ENCODE measurements at regions not wholly inside any gene's neighbourhood (a gene's known extent, or its start where the extent isn't known, plus 50 kb on each side); places are given as distances from the start of the nearest gene placed in this dataset.
"Not testable (repeated sequence)": the region's sequence is repeated elsewhere in the genome, so short reads cannot be mapped to it uniquely, and the experiment has no call there.

GRCh38 chr5:100668511-100668910, 133.3 kb downstream of the FAM174A start:
- Histone ChIP-seq H3K27me3 (no peaks in the 10 kb centered on the region), H3K4me1 (peaks cover 7% of the 10 kb centered on the region), H3K4me3 (no peak overlapping the region), H3K27ac (no peak overlapping the region), H3K9me3 (no peaks in the 10 kb centered on the region), H3K36me3 (no peaks in the 10 kb centered on the region)
- no peak for TF ChIP-seq CTCF (IDR thresholded peaks at IDR 0.05)
- intact Hi-C loops (cut with DNase I) = no loop called here
- ATAC-seq (no peak), DNase-seq (no peak)

- no peak overlapping the region for H3K4me3 ChIP-seq
- H3K27ac ChIP-seq = no peak overlapping the region
- no peaks in the 10 kb centered on the region for H3K9me3 ChIP-seq
- H3K27me3 ChIP-seq = no peaks in the 10 kb centered on the region
- H3K36me3 ChIP-seq = no peaks in the 10 kb centered on the region
- DNase-seq (no peak), ATAC-seq (no peak)
- no peaks in the 10 kb centered on the region for H3K4me1 ChIP-seq
- no peak for TF ChIP-seq CTCF (IDR thresholded peaks at IDR 0.05)
- intact Hi-C loops (cut with DNase I) = no loop called here
These were observed 141.8 kb downstream of the FAM174A start for GRCh38 chr5:100676817-100677631.

- DNase-seq (no peak), ATAC-seq (no peak)
- TF ChIP-seq CTCF (IDR thresholded peaks at IDR 0.05) = no peak
- Histone ChIP-seq H3K9me3 (peaks cover 11% of the 10 kb centered on the region), H3K4me3 (no peak overlapping the region), H3K27ac (no peak overlapping the region), H3K36me3 (no peaks in the 10 kb centered on the region), H3K4me1 (no peaks in the 10 kb centered on the region), H3K27me3 (no peaks in the 10 kb centered on the region)
- intact Hi-C loops (cut with DNase I) = no loop called here
These were observed 147.5 kb downstream of the FAM174A start for GRCh38 chr5:100682625-100683024.

GRCh38 chr5:100683881-100684280, 148.7 kb downstream of the FAM174A start:
- H3K9me3 ChIP-seq = peaks cover 11% of the 10 kb centered on the region
- H3K27ac ChIP-seq = no peak overlapping the region
- no peaks in the 10 kb centered on the region for H3K4me1 ChIP-seq
- H3K36me3 ChIP-seq = no peaks in the 10 kb centered on the region
- TF ChIP-seq CTCF (IDR thresholded peaks at IDR 0.05) = no peak
- no peaks in the 10 kb centered on the region for H3K27me3 ChIP-seq
- no peak for ATAC-seq
- H3K4me3 ChIP-seq = no peak overlapping the region
- no peak for DNase-seq
- intact Hi-C loops (cut with DNase I) = no loop called here

- ATAC-seq; H3K27ac ChIP-seq; DNase-seq; H3K4me3 ChIP-seq; intact Hi-C loops (cut with DNase I); H3K27me3 ChIP-seq; H3K36me3 ChIP-seq; H3K4me1 ChIP-seq: not testable (repeated sequence)
- H3K9me3 ChIP-seq = peaks cover 11% of the 10 kb centered on the region
These were observed 149.9 kb downstream of the FAM174A start for GRCh38 chr5:100685122-100685521.

DNA sequence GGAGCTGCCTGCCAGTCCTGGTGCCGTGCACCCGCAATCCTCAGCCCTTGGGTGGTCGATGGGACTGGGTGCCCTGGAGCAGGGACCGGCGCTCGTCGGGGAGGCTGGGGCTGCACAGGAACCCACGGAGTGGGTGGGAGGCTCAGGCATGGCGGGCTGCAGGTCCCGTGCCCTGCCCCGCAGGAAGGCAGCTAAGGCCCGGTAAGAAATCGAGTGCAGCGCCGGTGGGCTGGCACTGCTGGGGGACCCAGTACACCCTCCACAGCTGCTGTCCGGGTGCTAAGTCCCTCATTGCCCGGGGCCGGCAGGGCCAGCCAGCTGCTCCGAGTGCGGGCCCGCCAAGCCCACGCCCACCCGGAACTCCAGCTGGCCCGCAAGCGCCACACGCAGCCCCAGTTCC, 153.7 kb downstream of the FAM174A start:
- ATAC-seq; H3K4me1 ChIP-seq; H3K27me3 ChIP-seq; H3K9me3 ChIP-seq; H3K4me3 ChIP-seq; H3K36me3 ChIP-seq; DNase-seq; H3K27ac ChIP-seq; intact Hi-C loops (cut with DNase I): not testable (repeated sequence)
